Urinary bladder (tissue), 3 donors: ENCODE measurements at regions not wholly inside any gene's neighbourhood (a gene's known extent, or its start where the extent isn't known, plus 50 kb on each side); places are given as distances from the start of the nearest gene placed in this dataset.
"Not testable (repeated sequence)": the region's sequence is repeated elsewhere in the genome, so short reads cannot be mapped to it uniquely, and the experiment has no call there.

ENCODE experiments used
- DNase-seq: peaks from one replicate; pipeline ENCODE4 v3.0.0-alpha.2; 2015; ENCODE audit errors: extremely low spot score
- H3K27ac ChIP-seq: one replicate; pipeline ENCODE4 v1.5.1; 2013; ENCODE audit warnings: low read depth, mild to moderate bottlenecking, moderate library complexity
- H3K36me3 ChIP-seq: one replicate; pipeline ENCODE4 v1.6.1; 2013; ENCODE audit warnings: mild to moderate bottlenecking, moderate library complexity; ENCODE audit not compliant: insufficient read depth
- H3K4me1 ChIP-seq: one replicate; pipeline ENCODE4 v1.6.1; 2013; ENCODE audit warnings: mild to moderate bottlenecking, moderate library complexity; ENCODE audit not compliant: insufficient read depth
- H3K4me3 ChIP-seq: one replicate; pipeline ENCODE4 v1.5.1; 2013; ENCODE audit warnings: low read depth, low read length
- WGBS: extraction: QIAGEN DNeasy Blood & Tissue Kit; methylation state at CpG from one replicate; pipeline ENCODE4 v1.1.7; 2013; 5-methylcytosine and 5-hydroxymethylcytosine counted together
- donor health status: healthy with polysubstance abuse.
- donor health status: healthy.

- Histone ChIP-seq H3K4me1 (no peaks in the 10 kb centered on the region), H3K27ac (no peak overlapping the region), H3K4me3 (no peak overlapping the region), H3K36me3 (no peaks in the 10 kb centered on the region)
- no peak for DNase-seq
- 74% methylated on average over 6 of the region's 6 CpGs for WGBS
Observed at GRCh38 chr14:58979325-58979724, 209.1 kb upstream of the DAAM1 start.

DNA sequence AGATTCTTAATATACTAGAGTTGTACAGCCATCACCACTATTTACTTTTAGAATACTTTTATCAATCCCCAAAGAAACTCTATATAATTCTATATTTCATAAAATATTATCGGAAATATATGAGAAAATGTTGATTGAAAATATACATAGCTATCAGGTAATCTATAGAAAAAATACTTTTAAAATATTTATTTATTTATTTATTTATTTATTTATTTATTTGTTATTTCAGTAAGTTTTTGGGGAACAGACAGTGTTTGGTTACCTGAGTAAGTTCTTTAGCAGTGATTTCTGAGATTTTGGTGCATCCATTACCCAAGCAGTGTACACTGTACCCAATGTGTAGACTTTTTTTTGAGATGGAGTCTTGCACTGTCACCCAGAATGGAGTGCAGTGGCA, 206.6 kb upstream of the DAAM1 start:
- Histone ChIP-seq H3K4me3 (no peak overlapping the region), H3K36me3 (no peaks in the 10 kb centered on the region), H3K27ac (no peak overlapping the region), H3K4me1 (no peaks in the 10 kb centered on the region)
- WGBS, result 98% methylated on average over 1 of the region's 1 CpG
- no peak for DNase-seq

DNA sequence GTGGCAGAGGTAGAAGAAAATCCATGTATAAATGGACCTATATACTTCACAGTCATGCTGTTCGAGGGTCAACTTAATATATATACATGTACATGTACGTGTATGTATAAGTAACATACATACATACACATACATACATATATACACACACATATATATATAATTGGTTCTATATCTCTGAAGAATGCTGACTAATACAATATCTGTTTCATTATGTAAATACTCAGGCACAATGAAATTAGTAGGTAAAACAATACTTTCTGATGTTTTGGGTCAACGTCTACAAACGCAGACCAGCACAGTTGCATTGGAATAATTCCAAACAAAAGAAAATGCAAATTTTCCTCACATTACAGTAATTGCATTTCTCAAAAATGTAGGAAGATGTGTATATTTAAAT, 202.7 kb upstream of the DAAM1 start:
- Histone ChIP-seq H3K36me3 (no peaks in the 10 kb centered on the region), H3K4me3 (no peak overlapping the region), H3K27ac (no peak overlapping the region), H3K4me1 (no peaks in the 10 kb centered on the region)
- DNase-seq, result no peak
- WGBS, result 92% methylated on average over 4 of the region's 4 CpGs

GRCh38 chr14:58987591-58987990, 200.9 kb upstream of the DAAM1 start:
- 98% methylated on average over 3 of the region's 3 CpGs for WGBS
- Histone ChIP-seq H3K27ac (no peak overlapping the region), H3K4me3 (no peak overlapping the region), H3K36me3 (no peaks in the 10 kb centered on the region), H3K4me1 (no peaks in the 10 kb centered on the region)
- DNase-seq, result no peak

DNA sequence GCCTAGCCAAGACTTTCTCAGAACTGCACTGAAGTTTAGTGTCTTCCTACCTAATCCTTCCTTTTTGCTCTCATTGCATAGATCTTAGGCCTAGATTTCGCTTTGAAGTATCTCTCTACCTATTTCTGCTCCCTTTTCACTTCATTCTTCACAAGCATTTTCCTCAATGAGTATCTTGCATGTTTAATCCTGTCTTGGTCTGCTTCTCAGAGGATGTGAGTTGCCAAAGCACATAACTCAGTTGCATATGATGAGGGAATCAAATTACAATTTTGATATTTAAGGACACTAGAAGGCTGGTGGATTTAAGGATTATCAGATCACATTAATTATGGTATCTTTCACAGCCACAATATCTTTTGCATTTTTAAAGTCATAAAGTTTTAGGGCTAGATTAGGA, 195.5 kb upstream of the DAAM1 start:
- no peaks in the 10 kb centered on the region for H3K4me1 ChIP-seq
- 88% methylated on average over 1 of the region's 1 CpG for WGBS
- H3K27ac ChIP-seq, result no peak overlapping the region
- DNase-seq, result no peak
- H3K36me3 ChIP-seq, result no peaks in the 10 kb centered on the region
- H3K4me3 ChIP-seq, result no peak overlapping the region

GRCh38 chr14:58994130-58994529, 194.3 kb upstream of the DAAM1 start:
- Histone ChIP-seq H3K4me3 (no peak overlapping the region), H3K27ac (no peak overlapping the region), H3K36me3 (no peaks in the 10 kb centered on the region), H3K4me1 (no peaks in the 10 kb centered on the region)
- WGBS, result 44% methylated on average over 1 of the region's 1 CpG
- no peak for DNase-seq

DNA sequence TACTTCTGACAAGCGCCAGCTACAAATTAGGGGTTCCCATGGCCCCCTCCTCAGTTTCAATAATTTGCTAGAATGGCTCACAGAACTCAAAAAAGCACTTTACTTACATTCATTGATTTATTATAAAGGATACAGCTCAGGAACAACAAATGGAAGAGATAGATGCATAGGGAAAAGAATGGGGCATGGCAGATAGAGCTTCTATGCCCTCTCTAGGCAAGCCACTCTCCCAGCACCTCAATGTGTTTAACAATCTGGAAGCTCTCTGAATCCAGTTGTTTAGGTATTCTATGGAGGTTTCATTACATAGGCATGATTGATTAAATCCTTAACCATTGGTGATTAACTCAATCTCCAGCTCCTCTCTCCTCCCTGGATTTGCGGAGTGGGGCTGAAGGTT, 184.5 kb upstream of the DAAM1 start:
- no peaks in the 10 kb centered on the region for H3K36me3 ChIP-seq
- H3K4me3 ChIP-seq, result no peak overlapping the region
- H3K27ac ChIP-seq, result no peak overlapping the region
- 92% methylated on average over 2 of the region's 2 CpGs for WGBS
- no peaks in the 10 kb centered on the region for H3K4me1 ChIP-seq
- no peak for DNase-seq

DNA sequence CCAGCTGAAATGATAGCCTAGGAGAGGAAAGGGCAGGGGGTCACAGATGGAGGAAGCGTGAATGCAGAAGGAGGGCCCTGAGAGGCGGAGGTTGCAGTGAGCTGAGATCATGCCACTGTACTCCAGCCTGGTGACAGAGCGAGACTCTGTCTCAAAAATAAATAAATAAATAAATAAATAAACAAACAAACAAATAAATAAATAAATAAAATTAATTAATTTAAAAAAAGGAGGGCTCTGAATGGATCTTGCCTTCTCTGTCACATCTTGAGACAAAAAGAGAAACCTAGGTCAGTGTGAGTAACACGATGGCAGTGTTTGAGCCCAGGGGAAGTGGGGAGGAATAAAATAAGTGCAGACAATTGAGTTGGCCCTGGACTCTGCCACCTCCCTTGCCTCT, 182.3 kb upstream of the DAAM1 start:
- 79% methylated on average over 4 of the region's 4 CpGs for WGBS
- not testable (repeated sequence) for H3K4me1 ChIP-seq, H3K4me3 ChIP-seq, DNase-seq, H3K27ac ChIP-seq, H3K36me3 ChIP-seq

DNA sequence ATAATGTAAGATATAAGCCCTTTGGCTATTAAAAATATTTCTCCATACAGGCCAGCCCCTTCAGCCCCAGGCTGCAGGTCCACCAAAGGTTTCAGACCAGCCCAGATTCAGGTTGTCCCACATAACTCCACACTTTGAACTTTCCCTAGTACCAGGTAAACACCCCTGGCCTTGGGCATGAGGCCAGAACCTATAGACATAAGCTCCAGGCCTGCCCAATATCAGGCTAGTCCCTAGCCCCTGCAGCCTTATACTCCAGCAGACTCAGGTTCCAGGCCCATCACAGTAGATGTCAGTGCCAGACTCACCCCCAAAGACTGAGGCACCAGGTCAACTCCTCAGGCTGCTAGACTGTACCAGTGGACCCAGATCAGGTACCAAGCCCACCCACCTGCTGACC, 178.5 kb upstream of the DAAM1 start:
- no peaks in the 10 kb centered on the region for H3K36me3 ChIP-seq
- H3K4me3 ChIP-seq, result no peak overlapping the region
- H3K27ac ChIP-seq, result no peak overlapping the region
- H3K4me1 ChIP-seq, result no peaks in the 10 kb centered on the region
- DNase-seq, result no peak

DNA sequence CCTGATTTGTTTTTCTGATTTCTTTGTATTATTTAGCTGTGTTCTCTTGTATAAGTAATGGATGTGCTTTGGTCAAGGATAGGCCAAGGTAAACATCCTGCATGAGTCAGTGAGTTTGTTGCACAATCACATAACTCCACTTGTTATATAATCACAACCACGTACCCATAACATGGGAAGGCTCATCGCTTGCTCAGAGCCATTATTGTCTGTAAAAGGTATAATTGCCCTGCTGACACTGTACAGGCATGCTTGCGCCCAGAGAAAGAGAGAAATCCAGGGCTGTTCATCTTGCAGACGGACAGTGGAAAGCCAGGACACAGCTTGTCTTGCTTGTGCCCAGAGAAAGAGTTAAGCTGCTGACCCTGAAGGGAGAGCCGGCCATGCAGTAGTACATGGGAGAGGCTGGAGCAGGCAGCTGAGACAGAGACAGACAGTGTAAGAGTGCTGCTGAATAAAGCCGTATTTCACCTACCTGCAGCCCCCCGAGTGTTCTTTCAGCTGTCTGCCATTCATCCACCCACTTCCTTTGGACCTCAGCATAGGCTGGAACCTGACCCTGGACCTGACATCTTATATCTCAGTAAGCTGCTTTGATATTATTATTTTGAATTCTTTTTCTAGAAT, 174.7 kb upstream of the DAAM1 start:
- DNase-seq, result no peak
- Histone ChIP-seq H3K4me1 (no peaks in the 10 kb centered on the region), H3K36me3 (no peaks in the 10 kb centered on the region), H3K4me3 (no peak overlapping the region), H3K27ac (no peak overlapping the region)
- 87% methylated on average over 7 of the region's 7 CpGs for WGBS

- no peaks in the 10 kb centered on the region for H3K4me1 ChIP-seq
- 93% methylated on average over 3 of the region's 3 CpGs for WGBS
- DNase-seq, result no peak
- no peak overlapping the region for H3K27ac ChIP-seq
- no peaks in the 10 kb centered on the region for H3K36me3 ChIP-seq
- no peak overlapping the region for H3K4me3 ChIP-seq
Observed at GRCh38 chr14:59015482-59015881, 173.0 kb upstream of the DAAM1 start.

DNA sequence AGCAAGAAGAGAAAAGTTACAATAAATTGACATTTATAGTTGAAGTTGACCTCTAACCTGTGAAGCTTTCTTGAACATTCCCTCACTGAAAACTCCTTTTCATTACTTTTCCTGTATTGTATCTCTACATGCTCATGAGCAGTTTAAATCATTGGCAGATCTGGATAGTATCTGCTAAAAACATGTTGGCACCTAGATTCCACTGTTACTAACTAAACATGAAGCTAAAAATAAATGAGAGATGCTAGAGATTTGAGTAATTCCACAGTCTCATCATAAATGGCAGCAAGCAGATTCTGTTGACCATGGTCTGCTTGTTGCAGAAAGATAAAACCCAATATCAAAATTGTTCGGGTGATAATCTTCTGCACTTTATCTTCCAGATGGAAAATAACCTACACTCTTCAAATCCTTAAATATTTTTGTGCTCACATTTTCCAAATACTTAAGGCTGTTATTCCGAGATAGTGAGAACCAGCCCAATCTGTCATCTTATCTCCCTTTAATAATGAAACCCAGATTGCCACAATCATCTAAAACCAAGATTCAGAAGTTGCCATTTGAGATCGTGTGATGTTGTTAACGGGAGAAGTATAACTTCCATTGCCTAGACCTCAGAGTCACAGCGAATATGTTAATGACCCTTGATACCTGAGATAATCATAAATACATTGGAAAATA, 171.0 kb upstream of the DAAM1 start:
- 42% methylated on average over 5 of the region's 5 CpGs for WGBS
- no peak for DNase-seq
- Histone ChIP-seq H3K27ac (no peak overlapping the region), H3K4me1 (no peaks in the 10 kb centered on the region), H3K4me3 (no peak overlapping the region), H3K36me3 (no peaks in the 10 kb centered on the region)

GRCh38 chr14:59018460-59018859, 170.0 kb upstream of the DAAM1 start:
- Histone ChIP-seq H3K36me3 (no peaks in the 10 kb centered on the region), H3K27ac (no peak overlapping the region)
- no peak for DNase-seq

DNA sequence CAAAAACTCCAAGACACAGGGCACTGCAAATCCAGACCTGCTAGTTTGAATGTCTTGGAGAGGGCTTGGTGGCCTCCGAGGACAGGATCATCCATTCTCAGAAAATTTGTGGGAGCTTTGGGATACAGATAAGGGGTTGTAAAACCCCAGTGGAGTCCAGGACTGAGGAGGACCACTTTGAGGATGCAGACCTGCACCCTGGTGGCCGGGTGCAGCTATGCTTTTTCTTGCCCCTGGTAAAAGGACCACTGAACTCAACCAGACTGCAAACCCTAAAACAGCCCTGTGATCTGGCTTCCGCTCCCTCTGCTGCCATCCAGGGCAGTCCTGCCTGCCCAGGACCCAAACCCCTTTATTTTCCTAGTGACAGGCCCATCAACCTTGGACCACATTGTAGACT, 169.5 kb upstream of the DAAM1 start:
- H3K4me1 ChIP-seq, result no peaks in the 10 kb centered on the region
- WGBS, result 86% methylated on average over 3 of the region's 3 CpGs

More at GRCh38 chr14:59018460-59018859, 170.0 kb upstream of the DAAM1 start:
- 65% methylated on average over 2 of the region's 2 CpGs for WGBS
- Histone ChIP-seq H3K4me3 (no peak overlapping the region), H3K4me1 (no peaks in the 10 kb centered on the region)

More for the DNA sequence above, 169.5 kb upstream of the DAAM1 start:
- no peaks in the 10 kb centered on the region for H3K36me3 ChIP-seq
- H3K4me3 ChIP-seq, result no peak overlapping the region
- no peak for DNase-seq
- H3K27ac ChIP-seq, result no peak overlapping the region
